Keratinocyte (primary cell): ENCODE measurements at regions not wholly inside any gene's neighbourhood (a gene's known extent, or its start where the extent isn't known, plus 50 kb on each side); places are given as distances from the start of the nearest gene placed in this dataset.

Experiments
- CTCF ChIP-seq, 3 experiments: IDR thresholded peaks in 1 of 3; conservative IDR thresholded peaks in 1 of 3; optimal IDR thresholded peaks in 1 of 3; 2 replicates in 2 of 3; 3 replicates in 1 of 3; pipeline versions ENCODE3 to v1.5.1; 2011; ENCODE audit warnings: low read length in 3 of 3, mild to moderate bottlenecking in 3 of 3, moderate library complexity in 2 of 3, control low read depth in 1 of 3, inconsistent platforms in 1 of 3; ENCODE audit not compliant: insufficient read depth in 2 of 3; ENCODE audit errors: extremely low read depth in 1 of 3
- EZH2 ChIP-seq: IDR thresholded peaks from one replicate; pipeline ENCODE4 v1.6.1; 2012; ENCODE audit warnings: inconsistent platforms, mild to moderate bottlenecking, low read length, moderate library complexity

GRCh38 chr10:114771749-114772148 lies 49.8 kb upstream of the FHIP2A start:
- TF ChIP-seq CTCF (optimal IDR thresholded peaks at IDR 0.05 in 1 of 3, IDR thresholded peaks at IDR 0.05 in 1 of 3, conservative IDR thresholded peaks at IDR 0.05 in 1 of 3; ENCODE audit: extremely low read depth in 1 of 3, insufficient read depth in 2 of 3, low read length in 3 of 3) (no peak), EZH2 (no peak)
